ENCODE measurements at regions not wholly inside any gene's neighbourhood (a gene's known extent, or its start where the extent isn't known, plus 50 kb on each side); places are given as distances from the start of the nearest gene placed in this dataset.

DNA sequence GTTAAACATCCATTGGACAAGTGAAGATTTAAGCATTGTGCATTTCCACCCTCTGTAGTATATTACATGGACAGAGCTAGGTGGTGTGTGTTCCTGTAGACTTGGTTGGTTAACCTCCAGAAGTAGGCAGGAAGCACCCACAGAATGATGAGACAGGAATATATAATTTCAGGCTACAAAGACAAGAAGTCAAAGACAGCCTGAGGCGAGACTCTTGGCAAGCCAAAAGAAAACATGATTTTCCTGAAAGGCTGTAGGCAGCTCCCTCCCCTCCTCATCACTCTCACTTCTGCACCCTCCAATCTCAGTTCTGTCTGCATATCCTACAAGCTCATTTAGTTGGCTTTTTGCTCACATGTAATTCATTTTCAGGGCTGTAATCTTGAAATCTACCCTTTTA is 110.0 kb upstream of the SLC35B3 start:
- no peak for DNase-seq (ENCODE audit: low read depth, low spot score)

DNA sequence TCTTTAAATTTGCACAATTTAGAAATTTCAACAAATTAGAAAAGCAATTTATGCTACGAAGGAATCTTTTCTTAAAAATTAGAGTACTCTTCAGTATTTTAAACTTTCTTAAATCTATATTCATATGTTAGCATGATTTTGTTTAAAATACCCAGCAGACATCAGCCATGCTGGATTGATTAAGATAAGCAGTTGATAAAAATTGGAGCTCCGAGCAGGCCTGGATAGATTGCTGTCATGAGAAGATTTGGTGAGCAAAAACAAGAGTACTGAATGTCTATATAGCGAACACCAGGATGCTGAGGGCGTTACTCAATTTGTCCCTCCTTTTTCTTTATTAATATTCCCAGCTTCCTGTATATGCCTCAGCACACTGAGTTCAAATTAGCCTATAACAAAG is 108.4 kb upstream of the SLC35B3 start:
- DNase-seq (ENCODE audit: low read depth, low spot score): no peak

GRCh38 chr6:8539453-8539852 is 104.1 kb upstream of the SLC35B3 start:
- DNase-seq (ENCODE audit: low read depth, low spot score): peak; percentile 12

GRCh38 chr6:8536122-8536521 is 100.8 kb upstream of the SLC35B3 start:
- DNase-seq (ENCODE audit: low read depth, low spot score): no peak

GRCh38 chr6:8535519-8535918 is 100.2 kb upstream of the SLC35B3 start:
- DNase-seq (ENCODE audit: low read depth, low spot score): no peak

DNA sequence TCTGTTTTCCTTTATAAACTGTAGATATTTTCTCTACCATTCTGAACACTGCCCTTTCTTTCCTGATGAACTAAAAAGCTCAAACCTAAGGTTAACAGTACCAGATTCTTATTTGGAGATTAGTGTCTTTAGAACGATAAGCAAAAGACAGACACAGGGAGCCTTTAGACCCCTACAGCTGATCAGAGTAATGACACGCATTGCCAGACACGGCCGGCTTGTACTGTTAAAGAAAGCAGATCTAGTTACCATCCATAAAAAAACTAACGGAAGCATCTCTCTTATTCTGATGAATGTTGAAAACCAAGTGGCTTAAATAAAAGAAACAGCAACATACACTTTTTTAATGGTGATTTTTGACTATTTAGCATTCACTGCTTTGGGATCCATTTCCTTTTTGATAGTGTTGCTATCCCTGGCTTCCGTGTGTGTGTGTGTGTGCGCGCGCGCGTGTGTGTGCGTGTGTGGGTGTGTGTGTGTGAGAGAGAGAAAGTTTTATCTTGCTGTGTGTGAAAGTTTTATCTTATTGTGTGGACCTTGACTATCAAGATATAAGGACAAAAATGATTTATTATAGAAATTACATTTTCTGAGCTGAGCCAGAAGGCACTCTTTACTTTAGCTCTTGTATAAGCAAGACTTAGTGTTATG is 95.6 kb upstream of the SLC35B3 start:
- DNase-seq (ENCODE audit: low read depth, low spot score): no peak

DNA sequence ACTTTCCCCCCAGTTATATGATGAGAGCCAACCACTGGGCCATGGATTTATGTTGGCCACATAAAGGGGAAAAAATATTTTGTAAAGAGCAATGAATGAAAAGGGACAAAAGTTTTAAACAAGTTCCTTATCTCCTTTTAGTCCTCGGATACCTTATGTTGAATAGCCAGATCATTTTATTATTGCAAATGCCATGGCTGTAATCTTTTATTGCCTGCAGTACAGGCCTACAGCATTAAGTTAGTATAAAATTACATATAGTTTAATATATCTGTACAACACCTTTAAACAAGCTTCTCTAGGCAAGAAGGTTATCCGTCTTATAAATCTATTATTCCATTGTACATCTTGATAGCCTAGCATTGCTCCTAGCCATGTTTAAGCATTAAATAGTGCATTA is 93.9 kb upstream of the SLC35B3 start:
- no peak for DNase-seq (ENCODE audit: low read depth, low spot score)

- no peak for DNase-seq (ENCODE audit: low read depth, low spot score)
These were observed 92.5 kb upstream of the SLC35B3 start for GRCh38 chr6:8527818-8528217.

- no peak for DNase-seq (ENCODE audit: low read depth, low spot score)
These were observed 91.3 kb upstream of the SLC35B3 start for GRCh38 chr6:8526624-8527023.

DNA sequence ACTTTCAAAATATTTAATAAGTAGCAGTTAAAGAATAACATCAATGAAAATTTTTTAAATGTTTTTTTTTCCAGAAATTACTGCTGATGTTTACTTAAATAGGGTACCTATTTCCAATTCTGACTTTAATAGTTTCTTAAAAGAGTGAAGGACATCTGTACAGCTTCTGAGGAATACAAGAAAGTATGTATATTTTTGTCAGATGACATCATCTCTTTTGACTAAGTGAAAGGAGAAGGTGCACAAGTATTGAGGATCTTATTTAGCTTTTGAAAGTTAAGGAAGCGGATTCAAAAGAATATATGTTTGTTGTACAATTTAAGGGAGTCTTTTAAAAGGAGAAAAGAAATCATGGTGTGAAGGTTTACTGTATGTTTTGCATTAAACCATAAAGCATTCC is 90.0 kb upstream of the SLC35B3 start:
- no peak for DNase-seq (ENCODE audit: low read depth, low spot score)

- no peak for DNase-seq (ENCODE audit: low read depth, low spot score)
These were observed 77.8 kb upstream of the SLC35B3 start for GRCh38 chr6:8513174-8513573.

GRCh38 chr6:8507286-8507685 is 71.9 kb upstream of the SLC35B3 start:
- no peak for DNase-seq (ENCODE audit: low read depth, low spot score)

DNA sequence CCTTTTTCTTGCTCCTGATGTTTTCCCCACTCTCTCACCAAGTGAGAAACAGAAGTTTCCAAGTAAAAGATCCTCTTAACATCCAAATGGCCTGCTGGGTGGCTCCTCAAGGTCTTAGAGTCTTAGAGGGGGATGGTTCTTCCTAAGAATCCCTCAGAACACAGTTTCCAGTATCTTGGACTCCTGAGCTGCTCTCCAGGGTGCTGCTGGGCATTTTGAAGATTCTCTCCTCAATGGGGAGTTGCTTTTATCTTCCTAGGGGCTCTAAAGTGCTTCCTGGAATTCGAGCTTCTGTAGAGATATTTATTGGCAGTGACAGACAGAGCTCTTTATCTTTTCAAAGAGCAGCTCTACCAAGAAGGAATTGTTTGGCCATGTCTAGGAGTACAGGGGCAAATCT is 70.8 kb upstream of the SLC35B3 start:
- peak; percentile 2 for DNase-seq (ENCODE audit: low read depth, low spot score)

DNA sequence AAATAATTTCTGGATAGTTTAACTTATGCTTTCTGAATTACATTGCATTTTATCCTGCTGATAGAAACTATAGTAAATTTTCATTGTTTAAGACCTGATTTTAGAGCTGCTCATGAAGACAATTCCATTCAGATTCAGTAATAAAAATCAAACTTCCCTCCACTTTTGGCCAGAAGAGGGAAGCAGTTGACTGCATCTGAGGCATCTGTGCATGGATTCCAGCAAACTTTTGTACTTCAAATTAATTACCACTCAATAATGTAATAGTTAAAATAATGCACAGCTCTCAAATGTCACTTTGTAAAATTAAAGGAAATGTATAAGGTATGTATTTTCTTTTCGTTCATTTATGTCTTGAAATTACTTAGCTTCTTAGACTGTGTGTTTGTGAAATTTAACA is 64.2 kb upstream of the SLC35B3 start:
- peak; percentile 23 for DNase-seq (ENCODE audit: low read depth, low spot score)

GRCh38 chr6:8494730-8495129 is 59.4 kb upstream of the SLC35B3 start:
- no peak for DNase-seq (ENCODE audit: low read depth, low spot score)

- peak; percentile 12 for DNase-seq (ENCODE audit: low read depth, low spot score)
These were observed 57.3 kb upstream of the SLC35B3 start for GRCh38 chr6:8492536-8493133.

Data from astrocyte of the hippocampus (primary cell).